ENCODE measurements at regions not wholly inside any gene's neighbourhood (a gene's known extent, or its start where the extent isn't known, plus 50 kb on each side); places are given as distances from the start of the nearest gene placed in this dataset.
"Not testable (repeated sequence)": the region's sequence is repeated elsewhere in the genome, so short reads cannot be mapped to it uniquely, and the experiment has no call there.

DNA sequence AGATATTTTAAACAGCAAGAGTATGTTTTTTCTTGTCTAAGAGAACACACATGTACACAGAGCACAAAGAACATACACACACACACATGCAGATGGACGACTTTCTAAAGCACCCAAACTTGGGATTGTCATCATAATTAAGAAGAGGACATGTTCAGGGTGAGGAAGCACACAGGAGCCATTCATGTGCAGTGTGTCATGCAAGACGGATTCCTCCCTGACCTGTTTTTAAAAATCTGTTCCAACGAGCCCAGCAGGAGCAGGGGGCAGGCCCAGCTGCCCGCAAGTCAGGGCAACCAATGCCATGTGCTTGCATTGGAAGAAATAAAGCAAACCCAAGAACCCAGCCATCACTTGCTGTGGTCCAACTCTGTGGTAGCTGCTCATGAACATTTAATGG, 167.3 kb upstream of the ZNF644 start:
- Histone ChIP-seq H3K36me3 (no peaks in the 10 kb centered on the region), H3K4me1 (no peaks in the 10 kb centered on the region), H3K27ac (replicated peaks) (no peak overlapping the region), H3K27me3 (ENCODE audit: low read depth) (peaks cover 38% of the 10 kb centered on the region), H3K4me3 (no peak overlapping the region), H3K9me3 (replicated peaks) (peaks cover 15% of the 10 kb centered on the region)
- no peak for DNase-seq
- TF ChIP-seq, protein P1, sequence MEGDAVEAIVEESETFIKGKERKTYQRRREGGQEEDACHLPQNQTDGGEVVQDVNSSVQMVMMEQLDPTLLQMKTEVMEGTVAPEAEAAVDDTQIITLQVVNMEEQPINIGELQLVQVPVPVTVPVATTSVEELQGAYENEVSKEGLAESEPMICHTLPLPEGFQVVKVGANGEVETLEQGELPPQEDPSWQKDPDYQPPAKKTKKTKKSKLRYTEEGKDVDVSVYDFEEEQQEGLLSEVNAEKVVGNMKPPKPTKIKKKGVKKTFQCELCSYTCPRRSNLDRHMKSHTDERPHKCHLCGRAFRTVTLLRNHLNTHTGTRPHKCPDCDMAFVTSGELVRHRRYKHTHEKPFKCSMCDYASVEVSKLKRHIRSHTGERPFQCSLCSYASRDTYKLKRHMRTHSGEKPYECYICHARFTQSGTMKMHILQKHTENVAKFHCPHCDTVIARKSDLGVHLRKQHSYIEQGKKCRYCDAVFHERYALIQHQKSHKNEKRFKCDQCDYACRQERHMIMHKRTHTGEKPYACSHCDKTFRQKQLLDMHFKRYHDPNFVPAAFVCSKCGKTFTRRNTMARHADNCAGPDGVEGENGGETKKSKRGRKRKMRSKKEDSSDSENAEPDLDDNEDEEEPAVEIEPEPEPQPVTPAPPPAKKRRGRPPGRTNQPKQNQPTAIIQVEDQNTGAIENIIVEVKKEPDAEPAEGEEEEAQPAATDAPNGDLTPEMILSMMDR (IDR thresholded peaks at IDR 0.05; ENCODE audit: borderline replicate concordance): no peak
- intact Hi-C loops (cut with micrococcal nuclease): no loop called here

DNA sequence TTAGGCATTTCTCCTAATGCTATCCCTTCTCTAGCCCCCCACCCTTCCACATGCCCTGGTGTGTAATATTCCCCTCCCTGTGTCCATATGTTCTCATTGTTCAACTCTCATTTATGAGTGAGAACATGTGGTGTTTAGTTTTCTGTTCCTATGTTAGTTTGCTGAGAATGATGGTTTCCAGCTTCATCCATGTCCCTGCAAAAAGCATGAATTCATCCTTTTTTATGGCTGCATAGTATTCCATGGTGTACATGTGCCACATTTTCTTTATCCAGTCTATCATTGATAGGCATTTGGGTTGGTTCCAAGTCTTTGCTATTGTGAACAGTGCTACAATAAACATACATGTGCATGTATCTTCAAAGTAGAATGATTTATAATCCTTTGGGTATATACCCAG, 161.0 kb upstream of the ZNF644 start:
- H3K4me1 ChIP-seq; H3K36me3 ChIP-seq; H3K27ac ChIP-seq (replicated peaks); H3K4me3 ChIP-seq; H3K27me3 ChIP-seq (ENCODE audit: low read depth); intact Hi-C loops (cut with micrococcal nuclease); DNase-seq: not testable (repeated sequence)
- peaks cover 33% of the 10 kb centered on the region for H3K9me3 ChIP-seq (replicated peaks)

DNA sequence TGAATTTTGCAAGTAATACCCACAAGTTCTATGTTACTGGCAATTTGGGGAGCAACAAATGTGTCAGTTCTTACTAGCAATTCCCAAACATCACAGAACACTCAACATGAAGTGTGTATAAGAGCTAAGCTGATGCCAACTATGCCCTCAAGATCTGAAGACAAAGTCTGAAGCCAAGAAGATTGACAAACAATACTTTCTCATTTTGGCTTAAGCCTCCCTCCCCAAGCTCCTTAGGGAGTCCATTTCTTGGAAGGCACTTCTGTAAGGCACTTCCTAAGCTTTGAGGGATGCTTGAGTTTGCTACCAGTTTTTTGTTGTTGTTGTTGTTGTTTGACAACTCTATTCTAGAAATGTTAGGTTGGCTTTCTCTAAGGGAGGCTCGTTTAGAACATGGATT, 154.4 kb upstream of the ZNF644 start:
- TF ChIP-seq, protein P1 (IDR thresholded peaks at IDR 0.05; ENCODE audit: borderline replicate concordance): no peak
- Histone ChIP-seq H3K9me3 (replicated peaks) (no peaks in the 10 kb centered on the region), H3K4me3 (no peak overlapping the region), H3K36me3 (no peaks in the 10 kb centered on the region), H3K27me3 (ENCODE audit: low read depth) (peaks cover 41% of the 10 kb centered on the region), H3K27ac (replicated peaks) (no peak overlapping the region), H3K4me1 (peaks cover 5% of the 10 kb centered on the region)
- intact Hi-C loops (cut with micrococcal nuclease): no loop called here
- no peak for DNase-seq

DNA sequence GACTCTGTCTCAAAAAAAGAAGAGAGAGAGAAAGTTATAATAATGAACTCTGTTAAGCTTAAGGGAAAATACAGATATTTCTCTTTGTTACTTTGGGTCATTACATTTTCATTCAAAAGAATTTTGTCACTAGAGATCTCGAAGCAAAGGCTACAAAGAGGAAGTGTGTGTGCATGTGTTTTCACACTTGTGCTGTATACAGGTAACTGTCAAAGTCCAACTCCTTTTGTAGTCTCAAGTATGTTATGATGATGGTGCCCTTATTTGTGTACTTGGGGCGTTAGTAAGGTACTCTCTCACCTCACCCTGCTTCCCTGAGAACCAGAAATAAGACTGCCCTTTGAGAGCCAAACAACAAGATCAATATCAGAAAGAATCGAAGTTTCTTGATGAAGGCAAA, 152.9 kb upstream of the ZNF644 start:
- no peaks in the 10 kb centered on the region for H3K36me3 ChIP-seq
- H3K27me3 ChIP-seq (ENCODE audit: low read depth): peaks cover 41% of the 10 kb centered on the region
- TF ChIP-seq, protein P1 (IDR thresholded peaks at IDR 0.05; ENCODE audit: borderline replicate concordance): no peak
- H3K27ac ChIP-seq (replicated peaks): no peak overlapping the region
- intact Hi-C loops (cut with micrococcal nuclease): no loop called here
- DNase-seq: no peak
- no peak overlapping the region for H3K4me3 ChIP-seq
- no peaks in the 10 kb centered on the region for H3K9me3 ChIP-seq (replicated peaks)
- H3K4me1 ChIP-seq: peaks cover 5% of the 10 kb centered on the region

DNA sequence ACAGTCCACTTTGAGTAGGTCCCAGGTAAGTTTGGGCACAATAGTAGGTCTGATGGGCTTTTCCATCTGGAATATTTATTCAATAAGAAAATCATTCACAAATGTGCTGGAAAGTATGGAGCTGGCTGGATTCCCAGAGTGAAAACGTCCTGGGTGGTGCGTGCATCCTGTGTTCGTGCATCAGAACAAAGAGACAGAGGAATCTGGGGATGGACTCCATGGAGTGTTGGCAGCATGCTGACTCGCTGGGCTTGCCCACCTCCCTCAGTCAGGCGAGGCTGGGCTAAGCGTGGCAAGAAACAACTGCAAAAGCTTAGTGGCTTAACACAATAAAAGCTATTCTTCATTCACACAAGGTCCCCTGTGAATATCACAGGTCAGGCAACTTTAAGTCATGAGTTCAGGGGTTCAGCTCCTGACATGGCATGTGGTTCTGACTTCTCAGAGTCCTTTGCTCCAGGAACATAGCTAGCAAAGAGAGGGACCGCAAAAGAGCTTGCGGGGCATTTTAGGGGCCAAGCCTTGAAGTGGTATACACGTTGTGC, 151.6 kb upstream of the ZNF644 start:
- H3K27ac ChIP-seq (replicated peaks): no peak overlapping the region

DNA sequence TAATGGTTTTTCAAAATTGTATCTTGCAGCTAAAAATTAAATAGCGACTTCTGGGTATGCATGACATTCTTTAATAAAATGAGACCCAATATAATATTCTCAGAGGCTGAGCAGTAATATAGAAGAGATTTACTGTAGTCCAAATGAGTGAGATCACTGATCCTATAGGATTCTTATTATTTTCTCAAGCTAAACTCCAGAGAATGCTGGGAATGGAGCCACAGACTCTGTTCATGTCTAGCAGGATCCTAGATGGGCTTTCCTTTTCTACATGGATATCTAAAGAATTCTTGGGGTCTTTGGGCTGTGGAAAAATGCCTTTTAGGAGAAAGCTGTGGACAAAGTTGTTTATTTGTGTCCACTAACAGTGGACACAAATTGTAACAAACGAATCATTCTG, 150.7 kb upstream of the ZNF644 start:
- intact Hi-C loops (cut with micrococcal nuclease): no loop called here
- no peak overlapping the region for H3K4me3 ChIP-seq
- TF ChIP-seq, protein P1 (IDR thresholded peaks at IDR 0.05; ENCODE audit: borderline replicate concordance): no peak

More for the DNA sequence above, 151.6 kb upstream of the ZNF644 start:
- Histone ChIP-seq H3K36me3 (no peaks in the 10 kb centered on the region), H3K9me3 (replicated peaks) (no peaks in the 10 kb centered on the region), H3K4me3 (no peak overlapping the region), H3K4me1 (peaks cover 5% of the 10 kb centered on the region), H3K27me3 (ENCODE audit: low read depth) (peaks cover 38% of the 10 kb centered on the region)
- intact Hi-C loops (cut with micrococcal nuclease): no loop called here
- no peak for DNase-seq
- TF ChIP-seq, protein P1 (IDR thresholded peaks at IDR 0.05; ENCODE audit: borderline replicate concordance): no peak

More for the DNA sequence above, 150.7 kb upstream of the ZNF644 start:
- H3K36me3 ChIP-seq: no peaks in the 10 kb centered on the region
- peaks cover 5% of the 10 kb centered on the region for H3K4me1 ChIP-seq
- H3K27ac ChIP-seq (replicated peaks): no peak overlapping the region
- peaks cover 33% of the 10 kb centered on the region for H3K27me3 ChIP-seq (ENCODE audit: low read depth)
- no peaks in the 10 kb centered on the region for H3K9me3 ChIP-seq (replicated peaks)
- DNase-seq: no peak
